ENCODE measurements at regions not wholly inside any gene's neighbourhood (a gene's known extent, or its start where the extent isn't known, plus 50 kb on each side); places are given as distances from the start of the nearest gene placed in this dataset.

GRCh38 chr3:18295171-18295920, 129.8 kb downstream of the SATB1 start:
- Histone ChIP-seq H3K36me3 (ENCODE audit: control insufficient read depth, low read length) (no peaks in the 10 kb centered on the region), H3K4me3 (ENCODE audit: low read length) (no peak overlapping the region), H3K27me3 (ENCODE audit: control insufficient read depth, low read length) (no peaks in the 10 kb centered on the region), H3K4me2 (ENCODE audit: low read length) (no peak overlapping the region), H3K9me2 (replicated peaks; ENCODE audit: control insufficient read depth, low read length) (no peaks in the 10 kb centered on the region), H3K4me1 (ENCODE audit: control insufficient read depth, low read length) (no peaks in the 10 kb centered on the region), H3K27ac (ENCODE audit: low read depth, low read length) (no peak overlapping the region), H3K79me2 (ENCODE audit: control insufficient read depth, low read length) (no peaks in the 10 kb centered on the region), H3K9me3 (ENCODE audit: control insufficient read depth, insufficient read depth, low read length) (no peaks in the 10 kb centered on the region), H4K20me1 (ENCODE audit: control insufficient read depth, insufficient read depth, low read depth, low read length) (no peaks in the 10 kb centered on the region), H3F3A (ENCODE audit: control insufficient read depth, insufficient read depth) (no peaks in the 10 kb centered on the region)
- TF ChIP-seq EZH2phosphoT487 (IDR thresholded peaks at IDR 0.05; ENCODE audit: borderline replicate concordance, low read length) (no peak), CTCF (IDR thresholded peaks at IDR 0.05; ENCODE audit: low read depth, low read length, poor library complexity, severe bottlenecking) (peak; percentile 98)

- Histone ChIP-seq H3K4me3 (ENCODE audit: low read length) (no peak overlapping the region), H3K4me1 (ENCODE audit: control insufficient read depth, low read length) (no peaks in the 10 kb centered on the region), H3K79me2 (ENCODE audit: control insufficient read depth, low read length) (no peaks in the 10 kb centered on the region), H3K9me3 (ENCODE audit: control insufficient read depth, insufficient read depth, low read length) (no peaks in the 10 kb centered on the region), H3K9me2 (replicated peaks; ENCODE audit: control insufficient read depth, low read length) (no peaks in the 10 kb centered on the region), H3F3A (ENCODE audit: control insufficient read depth, insufficient read depth) (no peaks in the 10 kb centered on the region), H3K4me2 (ENCODE audit: low read length) (no peak overlapping the region), H4K20me1 (ENCODE audit: control insufficient read depth, insufficient read depth, low read depth, low read length) (no peaks in the 10 kb centered on the region), H3K36me3 (ENCODE audit: control insufficient read depth, low read length) (no peaks in the 10 kb centered on the region), H3K27me3 (ENCODE audit: control insufficient read depth, low read length) (no peaks in the 10 kb centered on the region), H3K27ac (ENCODE audit: low read depth, low read length) (no peak overlapping the region)
- TF ChIP-seq CTCF (IDR thresholded peaks at IDR 0.05; ENCODE audit: low read depth, low read length, poor library complexity, severe bottlenecking) (no peak), EZH2phosphoT487 (IDR thresholded peaks at IDR 0.05; ENCODE audit: borderline replicate concordance, low read length) (no peak)
Measured at GRCh38 chr3:18290157-18290556, 135.0 kb downstream of the SATB1 start.

GRCh38 chr3:18288243-18288642, 136.9 kb downstream of the SATB1 start:
- Histone ChIP-seq H3K9me2 (replicated peaks; ENCODE audit: control insufficient read depth, low read length) (no peaks in the 10 kb centered on the region), H3F3A (ENCODE audit: control insufficient read depth, insufficient read depth) (no peaks in the 10 kb centered on the region), H3K36me3 (ENCODE audit: control insufficient read depth, low read length) (no peaks in the 10 kb centered on the region), H3K4me2 (ENCODE audit: low read length) (no peak overlapping the region), H3K4me3 (ENCODE audit: low read length) (no peak overlapping the region), H3K27ac (ENCODE audit: low read depth, low read length) (no peak overlapping the region), H4K20me1 (ENCODE audit: control insufficient read depth, insufficient read depth, low read depth, low read length) (no peaks in the 10 kb centered on the region), H3K9me3 (ENCODE audit: control insufficient read depth, insufficient read depth, low read length) (no peaks in the 10 kb centered on the region), H3K4me1 (ENCODE audit: control insufficient read depth, low read length) (no peaks in the 10 kb centered on the region), H3K79me2 (ENCODE audit: control insufficient read depth, low read length) (no peaks in the 10 kb centered on the region), H3K27me3 (ENCODE audit: control insufficient read depth, low read length) (no peaks in the 10 kb centered on the region)
- TF ChIP-seq CTCF (IDR thresholded peaks at IDR 0.05; ENCODE audit: low read depth, low read length, poor library complexity, severe bottlenecking) (no peak), EZH2phosphoT487 (IDR thresholded peaks at IDR 0.05; ENCODE audit: borderline replicate concordance, low read length) (no peak)
